ENCODE measurements at regions not wholly inside any gene's neighbourhood (a gene's known extent, or its start where the extent isn't known, plus 50 kb on each side); places are given as distances from the start of the nearest gene placed in this dataset.

DNA sequence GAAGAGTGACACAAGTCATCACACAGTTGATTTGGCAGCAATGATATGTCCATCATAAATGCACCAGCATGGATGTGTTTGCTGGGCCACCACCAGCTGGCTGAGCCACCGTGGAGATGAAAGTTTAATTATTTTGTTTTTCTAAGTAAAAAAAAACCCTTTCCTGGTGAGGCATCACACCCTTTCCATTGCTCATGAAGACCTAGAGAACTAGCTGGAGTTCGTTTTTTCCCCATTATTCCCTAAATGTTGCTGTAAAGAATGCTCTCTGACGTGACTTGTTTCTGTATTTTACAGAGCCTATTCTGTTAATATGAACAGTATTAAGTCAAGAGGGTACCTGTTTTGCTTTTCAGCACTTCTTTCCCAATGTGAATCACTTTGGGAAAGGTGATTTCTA, 257.9 kb downstream of the MSRB3 start:
- no peak overlapping the region for H3K27ac ChIP-seq
- DNase-seq = no peak

DNA sequence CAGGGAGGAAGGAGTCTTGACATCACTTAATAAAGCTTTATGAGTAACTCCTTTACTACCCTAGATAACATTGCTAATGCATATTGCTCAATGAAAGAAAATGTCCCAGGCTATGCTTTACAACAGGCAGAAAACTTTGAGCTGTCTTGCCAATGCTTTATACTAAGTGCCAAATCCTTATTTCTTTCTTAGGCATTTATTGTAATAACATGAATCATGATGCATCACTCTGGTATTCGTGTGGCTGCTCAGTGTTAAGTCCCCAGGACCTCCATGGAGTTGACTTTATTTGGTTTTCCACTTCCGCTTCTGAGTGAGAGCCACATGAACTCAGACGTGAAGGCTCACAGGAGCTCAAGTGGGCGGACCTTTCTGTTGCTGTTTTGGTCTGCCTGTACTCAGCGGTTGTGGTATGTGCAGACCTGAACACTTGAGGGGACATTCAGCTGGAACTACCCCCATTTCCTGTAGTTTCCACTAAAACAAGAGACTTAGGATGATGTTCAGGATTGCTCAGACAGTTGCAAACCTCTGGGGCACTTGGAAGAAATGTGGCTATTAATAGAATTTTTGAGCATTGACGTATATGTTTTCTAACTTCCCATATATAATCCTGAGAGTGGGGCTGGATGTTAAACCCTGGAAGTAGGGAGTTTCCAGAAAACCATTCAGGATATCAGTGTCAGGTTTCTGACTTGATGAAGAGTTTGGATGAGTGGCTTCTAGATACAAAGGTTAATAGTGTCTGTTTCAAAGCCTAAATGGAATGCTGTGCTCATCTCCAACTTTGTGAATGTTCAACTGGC, 258.6 kb downstream of the MSRB3 start:
- Histone ChIP-seq H3K9me3 (peaks cover 21% of the 10 kb centered on the region), H3K27ac (no peak overlapping the region), H3K4me1 (peaks cover 7% of the 10 kb centered on the region), H3K36me3 (no peaks in the 10 kb centered on the region), H3K27me3 (ENCODE audit: low read depth) (no peaks in the 10 kb centered on the region), H3K4me3 (no peak overlapping the region)
- TF ChIP-seq, protein P1, sequence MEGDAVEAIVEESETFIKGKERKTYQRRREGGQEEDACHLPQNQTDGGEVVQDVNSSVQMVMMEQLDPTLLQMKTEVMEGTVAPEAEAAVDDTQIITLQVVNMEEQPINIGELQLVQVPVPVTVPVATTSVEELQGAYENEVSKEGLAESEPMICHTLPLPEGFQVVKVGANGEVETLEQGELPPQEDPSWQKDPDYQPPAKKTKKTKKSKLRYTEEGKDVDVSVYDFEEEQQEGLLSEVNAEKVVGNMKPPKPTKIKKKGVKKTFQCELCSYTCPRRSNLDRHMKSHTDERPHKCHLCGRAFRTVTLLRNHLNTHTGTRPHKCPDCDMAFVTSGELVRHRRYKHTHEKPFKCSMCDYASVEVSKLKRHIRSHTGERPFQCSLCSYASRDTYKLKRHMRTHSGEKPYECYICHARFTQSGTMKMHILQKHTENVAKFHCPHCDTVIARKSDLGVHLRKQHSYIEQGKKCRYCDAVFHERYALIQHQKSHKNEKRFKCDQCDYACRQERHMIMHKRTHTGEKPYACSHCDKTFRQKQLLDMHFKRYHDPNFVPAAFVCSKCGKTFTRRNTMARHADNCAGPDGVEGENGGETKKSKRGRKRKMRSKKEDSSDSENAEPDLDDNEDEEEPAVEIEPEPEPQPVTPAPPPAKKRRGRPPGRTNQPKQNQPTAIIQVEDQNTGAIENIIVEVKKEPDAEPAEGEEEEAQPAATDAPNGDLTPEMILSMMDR (IDR thresholded peaks at IDR 0.05) = no peak
- ATAC-seq (peak; percentile 68 to 81), DNase-seq (no peak)
- intact Hi-C loops (cut with DNase I) = no loop called here

More for the DNA sequence above, 257.9 kb downstream of the MSRB3 start:
- no peak overlapping the region for H3K4me3 ChIP-seq
- TF ChIP-seq, protein P1 (IDR thresholded peaks at IDR 0.05) = no peak
- no peak for ATAC-seq
- H3K27me3 ChIP-seq (ENCODE audit: low read depth) = no peaks in the 10 kb centered on the region
- peaks cover 21% of the 10 kb centered on the region for H3K9me3 ChIP-seq
- H3K4me1 ChIP-seq = peaks cover 7% of the 10 kb centered on the region
- intact Hi-C loops (cut with DNase I) = no loop called here
- H3K36me3 ChIP-seq = no peaks in the 10 kb centered on the region

DNA sequence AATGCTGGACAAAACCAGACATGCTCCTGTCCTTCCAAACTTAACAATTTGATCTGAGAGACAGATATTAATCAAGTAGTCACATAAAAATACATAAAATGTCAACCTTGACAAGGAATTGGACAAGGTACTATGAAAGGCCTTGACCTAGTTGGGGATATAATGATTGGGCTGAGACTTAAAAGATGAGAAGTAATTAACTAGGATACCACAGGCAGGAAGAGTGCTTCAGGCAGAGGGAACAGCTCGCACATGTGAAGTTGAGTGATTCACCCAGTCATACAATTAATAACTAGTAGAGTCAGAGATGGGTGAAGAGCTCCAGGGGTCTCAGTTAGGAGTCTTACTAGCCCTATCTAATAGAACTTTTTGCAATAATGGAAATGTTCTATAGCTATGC, 259.5 kb downstream of the MSRB3 start:
- Histone ChIP-seq H3K9me3 (peaks cover 21% of the 10 kb centered on the region), H3K36me3 (no peaks in the 10 kb centered on the region), H3K4me1 (peaks cover 7% of the 10 kb centered on the region), H3K27me3 (ENCODE audit: low read depth) (no peaks in the 10 kb centered on the region), H3K27ac (no peak overlapping the region), H3K4me3 (no peak overlapping the region)
- DNase-seq = no peak
- ATAC-seq = no peak
- intact Hi-C loops (cut with DNase I) = no loop called here
- TF ChIP-seq, protein P1 (IDR thresholded peaks at IDR 0.05) = no peak

DNA sequence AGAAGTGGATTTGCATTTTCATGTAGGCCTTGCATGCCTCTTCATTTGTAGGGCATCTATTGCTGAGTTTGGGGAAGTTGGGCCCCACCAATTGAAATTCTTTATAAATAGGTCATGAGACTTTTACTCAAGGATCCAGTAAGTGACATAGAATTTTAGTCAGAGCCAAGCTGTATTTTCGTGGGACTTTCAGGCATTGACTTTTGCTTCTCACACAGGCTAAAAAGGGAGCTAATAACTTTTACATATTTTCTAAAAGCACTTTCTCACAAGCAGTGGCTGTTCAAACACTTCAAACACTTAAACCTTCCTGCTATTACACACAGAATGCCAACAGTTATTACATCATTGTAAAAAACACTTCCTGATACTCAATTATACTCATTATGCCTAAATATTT, 260.5 kb downstream of the MSRB3 start:
- TF ChIP-seq, protein P1 (IDR thresholded peaks at IDR 0.05) = no peak
- intact Hi-C loops (cut with DNase I) = no loop called here
- Histone ChIP-seq H3K36me3 (no peaks in the 10 kb centered on the region), H3K9me3 (peaks cover 21% of the 10 kb centered on the region), H3K4me3 (no peak overlapping the region), H3K27me3 (ENCODE audit: low read depth) (no peaks in the 10 kb centered on the region), H3K4me1 (peaks cover 7% of the 10 kb centered on the region), H3K27ac (no peak overlapping the region)
- ATAC-seq (peak; percentile 78 to 94), DNase-seq (no peak)

DNA sequence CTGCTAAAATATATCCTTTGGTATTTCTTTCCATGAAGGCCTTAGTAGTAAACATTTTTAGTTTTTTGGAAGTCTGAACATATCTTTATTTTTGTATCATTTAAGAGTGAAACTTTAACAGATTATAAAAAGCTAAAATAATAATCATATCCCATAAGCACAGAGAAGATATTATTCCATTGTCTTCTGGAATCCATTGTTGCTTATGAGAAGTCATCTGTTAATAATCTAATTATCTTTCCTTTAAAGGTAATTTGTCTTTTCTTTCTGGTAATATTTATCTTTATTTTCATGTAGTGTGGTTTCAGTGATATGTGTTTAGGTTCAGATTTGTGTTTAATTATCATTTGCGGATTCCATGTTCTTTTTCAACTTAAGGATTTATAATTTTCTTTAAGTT, 261.7 kb downstream of the MSRB3 start:
- peaks cover 7% of the 10 kb centered on the region for H3K4me1 ChIP-seq
- H3K36me3 ChIP-seq = no peaks in the 10 kb centered on the region
- TF ChIP-seq, protein P1 (IDR thresholded peaks at IDR 0.05) = no peak
- no peak for ATAC-seq
- no peak overlapping the region for H3K4me3 ChIP-seq
- H3K9me3 ChIP-seq = peaks cover 21% of the 10 kb centered on the region
- no peaks in the 10 kb centered on the region for H3K27me3 ChIP-seq (ENCODE audit: low read depth)
- no peak for DNase-seq
- intact Hi-C loops (cut with DNase I) = no loop called here
- no peak overlapping the region for H3K27ac ChIP-seq

All from lower lobe of right lung (tissue), 2 donors.